Keratinocyte (primary cell): ENCODE measurements at regions not wholly inside any gene's neighbourhood (a gene's known extent, or its start where the extent isn't known, plus 50 kb on each side); places are given as distances from the start of the nearest gene placed in this dataset.

Source experiments
- DNase-seq: peaks from one replicate; pipeline ENCODE4 v3.0.0-alpha.2; 2011; ENCODE audit warnings: low read depth, missing footprints, low spot score
- FAIRE-seq: peaks from 2 replicates; lab custom pipeline; 2011; peaks lifted over from hg19 to GRCh38; lab: Jason Lieb, UNC
- H2AFZ ChIP-seq: 2 replicates; pipeline ENCODE4 v1.6.0; 2012; ENCODE audit warnings: low read length, control low read depth, inconsistent platforms; ENCODE audit not compliant: control insufficient read depth
- H3K27ac ChIP-seq: 2 replicates; pipeline ENCODE4 v1.5.1; 2011; ENCODE audit warnings: low read length; ENCODE audit not compliant: control insufficient read depth, insufficient read depth
- H3K27me3 ChIP-seq: 3 replicates; pipeline ENCODE4 v1.6.0; 2011; ENCODE audit warnings: low read length; ENCODE audit not compliant: control insufficient read depth, insufficient read depth; ENCODE audit errors: extremely low read depth
- H3K36me3 ChIP-seq, 2 experiments: 2 replicates in 1 of 2; 3 replicates in 1 of 2; pipeline ENCODE4 v1.5.1; 2011; ENCODE audit warnings: low read length in 2 of 2, mild to moderate bottlenecking in 1 of 2; ENCODE audit not compliant: control insufficient read depth in 2 of 2, insufficient read depth in 2 of 2; ENCODE audit errors: extremely low read depth in 1 of 2
- H3K4me1 ChIP-seq: 3 replicates; pipeline ENCODE4 v1.5.1; 2011; ENCODE audit warnings: low read length; ENCODE audit not compliant: control insufficient read depth, insufficient read depth; ENCODE audit errors: extremely low read depth
- H3K4me2 ChIP-seq: 3 replicates; pipeline ENCODE4 v1.6.0; 2011; ENCODE audit warnings: low read depth, low read length; ENCODE audit not compliant: control insufficient read depth, insufficient read depth; ENCODE audit errors: extremely low read depth
- H3K4me3 ChIP-seq, 3 experiments: fragments of 200-600 bp in 1 of 3; sonication (generic) in 1 of 3; 2 replicates in 2 of 3; 3 replicates in 1 of 3; pipeline ENCODE4 v1.5.1; 2011 to 2016; ENCODE audit warnings: low read length in 3 of 3, mild to moderate bottlenecking in 3 of 3, control low read depth in 2 of 3, inconsistent platforms in 1 of 3, low read depth in 1 of 3, mixed read lengths in 1 of 3, mixed run types in 1 of 3, moderate library complexity in 1 of 3; ENCODE audit not compliant: control insufficient read depth in 2 of 3, insufficient read depth in 2 of 3; ENCODE audit errors: extremely low read depth in 1 of 3
- H3K79me2 ChIP-seq: 2 replicates; pipeline ENCODE4 v1.6.0; 2012; ENCODE audit warnings: low read length; ENCODE audit not compliant: control insufficient read depth, insufficient read depth
- H3K9ac ChIP-seq: 3 replicates; pipeline ENCODE4 v1.6.0; 2011; ENCODE audit warnings: low read length; ENCODE audit not compliant: control insufficient read depth, insufficient read depth; ENCODE audit errors: extremely low read depth
- H3K9me1 ChIP-seq: 3 replicates; pipeline ENCODE4 v1.6.0; 2011; ENCODE audit warnings: low read length; ENCODE audit not compliant: control insufficient read depth, insufficient read depth; ENCODE audit errors: extremely low read depth
- H3K9me3 ChIP-seq: 2 replicates; pipeline ENCODE4 v1.5.1; 2012; ENCODE audit warnings: low read depth, low read length; ENCODE audit not compliant: control insufficient read depth
- H4K20me1 ChIP-seq: 3 replicates; pipeline ENCODE4 v1.6.0; 2011; ENCODE audit warnings: low read length; ENCODE audit not compliant: control insufficient read depth, insufficient read depth; ENCODE audit errors: extremely low read depth
- CTCF ChIP-seq, 3 experiments: IDR thresholded peaks in 1 of 3; conservative IDR thresholded peaks in 1 of 3; optimal IDR thresholded peaks in 1 of 3; 2 replicates in 2 of 3; 3 replicates in 1 of 3; pipeline versions ENCODE3 to v1.5.1; 2011; ENCODE audit warnings: low read length in 3 of 3, mild to moderate bottlenecking in 3 of 3, moderate library complexity in 2 of 3, control low read depth in 1 of 3, inconsistent platforms in 1 of 3; ENCODE audit not compliant: insufficient read depth in 2 of 3; ENCODE audit errors: extremely low read depth in 1 of 3
- EZH2 ChIP-seq: IDR thresholded peaks from one replicate; pipeline ENCODE4 v1.6.1; 2012; ENCODE audit warnings: inconsistent platforms, mild to moderate bottlenecking, low read length, moderate library complexity
- dilution Hi-C: fragments of 300-500 bp; cut with MboI; formaldehyde crosslinking; loops from one replicate; pipeline ENCODE4 v1.7.0; 2020; ENCODE audit warnings: low sequenced_read_pairs; ENCODE audit not compliant: extremely low pct_ligation_motif_present

GRCh38 chr2:145987793-145988192 is 1467.9 kb upstream of the ZEB2 start:
- Histone ChIP-seq H3K4me3 (no peak overlapping the region), H2AFZ (no peak overlapping the region), H3K36me3 (no peaks in the 10 kb centered on the region), H3K4me1 (peaks cover 8% of the 10 kb centered on the region), H4K20me1 (no peaks in the 10 kb centered on the region), H3K9me3 (no peaks in the 10 kb centered on the region), H3K4me2 (no peak overlapping the region), H3K27me3 (no peaks in the 10 kb centered on the region), H3K9me1 (no peaks in the 10 kb centered on the region), H3K79me2 (no peaks in the 10 kb centered on the region), H3K27ac (no peak overlapping the region), H3K9ac (no peak overlapping the region)
- no peak for TF ChIP-seq CTCF (optimal IDR thresholded peaks at IDR 0.05 in 1 of 3, IDR thresholded peaks at IDR 0.05 in 1 of 3, conservative IDR thresholded peaks at IDR 0.05 in 1 of 3; ENCODE audit: extremely low read depth in 1 of 3, insufficient read depth in 2 of 3, low read length in 3 of 3)
- dilution Hi-C loops = no loop called here
- DNase-seq = no peak
- no peak for FAIRE-seq

GRCh38 chr2:145985517-145985916 is 1465.6 kb upstream of the ZEB2 start:
- H4K20me1 ChIP-seq = no peaks in the 10 kb centered on the region
- H3K27me3 ChIP-seq = no peaks in the 10 kb centered on the region
- no peak for TF ChIP-seq CTCF (optimal IDR thresholded peaks at IDR 0.05 in 1 of 3, IDR thresholded peaks at IDR 0.05 in 1 of 3, conservative IDR thresholded peaks at IDR 0.05 in 1 of 3; ENCODE audit: extremely low read depth in 1 of 3, insufficient read depth in 2 of 3, low read length in 3 of 3)
- TF ChIP-seq EZH2 = no peak
- no peaks in the 10 kb centered on the region for H3K36me3 ChIP-seq
- no peak overlapping the region for H3K4me2 ChIP-seq
- no peaks in the 10 kb centered on the region for H3K9me3 ChIP-seq
- no peaks in the 10 kb centered on the region for H3K9me1 ChIP-seq
- no peak for DNase-seq
- no peak overlapping the region for H3K9ac ChIP-seq
- H2AFZ ChIP-seq = no peak overlapping the region
- dilution Hi-C loops = no loop called here
- no peaks in the 10 kb centered on the region for H3K79me2 ChIP-seq
- H3K4me3 ChIP-seq = no peak overlapping the region
- H3K4me1 ChIP-seq = peaks cover 8% of the 10 kb centered on the region
- H3K27ac ChIP-seq = no peak overlapping the region
- FAIRE-seq = no peak
